ENCODE measurements at regions not wholly inside any gene's neighbourhood (a gene's known extent, or its start where the extent isn't known, plus 50 kb on each side); places are given as distances from the start of the nearest gene placed in this dataset.

- Histone ChIP-seq H3K27ac (ENCODE audit: low read depth in 2 of 2, low read length in 2 of 2) (no peak overlapping the region), H3K9ac (ENCODE audit: low read depth in 1 of 2, low read length in 2 of 2) (no peak overlapping the region), H3K4me3 (ENCODE audit: low read length in 2 of 2) (no peak overlapping the region), H3K27me3 (ENCODE audit: control insufficient read depth in 2 of 2, insufficient read depth in 2 of 2, low read length in 2 of 2) (no peaks in the 10 kb centered on the region), H3K9me3 (ENCODE audit: control insufficient read depth in 2 of 2, low read length in 2 of 2) (no peaks in the 10 kb centered on the region), H3K4me1 (ENCODE audit: control insufficient read depth in 2 of 2, insufficient read depth in 2 of 2, low read length in 2 of 2) (no peaks in the 10 kb centered on the region), H3K36me3 (ENCODE audit: control insufficient read depth in 2 of 2, insufficient read depth in 2 of 2, low read length in 2 of 2) (no peaks in the 10 kb centered on the region)
These were observed 954.5 kb upstream of the IGFBP7 start for GRCh38 chr4:58064653-58065052.

DNA sequence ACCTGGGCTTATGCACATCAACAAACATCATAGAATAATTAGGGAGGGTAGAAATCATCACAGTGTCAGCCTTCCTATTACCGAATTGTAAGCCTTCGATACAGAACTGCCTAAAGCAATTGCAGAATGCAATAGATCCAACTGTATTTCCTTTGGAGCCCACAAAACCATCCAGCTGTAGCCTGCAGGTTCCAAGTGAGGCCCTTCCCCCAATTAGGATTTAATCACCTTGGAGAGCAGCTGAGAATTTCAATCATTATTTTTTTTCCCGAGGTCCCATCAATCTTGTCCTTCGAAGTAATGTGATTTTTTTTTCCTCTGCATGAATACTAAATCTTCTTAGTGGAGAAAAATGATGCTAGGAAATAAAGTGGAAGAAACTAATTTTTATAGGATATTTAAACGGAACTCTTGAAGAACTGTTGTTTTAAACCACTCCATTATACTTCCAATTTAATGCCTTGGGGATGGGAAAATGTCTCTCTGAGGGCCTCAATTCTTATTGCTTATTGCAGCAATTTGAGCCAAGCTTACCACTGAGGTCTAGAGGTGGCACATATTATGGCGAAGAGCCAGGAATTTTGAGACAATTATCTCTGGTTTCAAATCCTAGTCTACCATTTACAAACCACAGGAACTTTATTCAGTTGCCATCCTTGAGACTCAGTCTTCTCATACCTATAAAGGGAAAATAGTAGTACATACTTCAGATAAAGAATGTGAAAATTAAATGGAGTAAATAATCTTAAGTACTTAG is 953.4 kb upstream of the IGFBP7 start:
- Histone ChIP-seq H3K4me3 (ENCODE audit: low read length in 2 of 2) (no peak overlapping the region), H3K27me3 (ENCODE audit: control insufficient read depth in 2 of 2, insufficient read depth in 2 of 2, low read length in 2 of 2) (no peaks in the 10 kb centered on the region), H3K9me3 (ENCODE audit: control insufficient read depth in 2 of 2, low read length in 2 of 2) (no peaks in the 10 kb centered on the region), H3K9ac (ENCODE audit: low read depth in 1 of 2, low read length in 2 of 2) (no peak overlapping the region), H3K27ac (ENCODE audit: low read depth in 2 of 2, low read length in 2 of 2) (no peak overlapping the region), H3K36me3 (ENCODE audit: control insufficient read depth in 2 of 2, insufficient read depth in 2 of 2, low read length in 2 of 2) (no peaks in the 10 kb centered on the region), H3K4me1 (ENCODE audit: control insufficient read depth in 2 of 2, insufficient read depth in 2 of 2, low read length in 2 of 2) (no peaks in the 10 kb centered on the region)

DNA sequence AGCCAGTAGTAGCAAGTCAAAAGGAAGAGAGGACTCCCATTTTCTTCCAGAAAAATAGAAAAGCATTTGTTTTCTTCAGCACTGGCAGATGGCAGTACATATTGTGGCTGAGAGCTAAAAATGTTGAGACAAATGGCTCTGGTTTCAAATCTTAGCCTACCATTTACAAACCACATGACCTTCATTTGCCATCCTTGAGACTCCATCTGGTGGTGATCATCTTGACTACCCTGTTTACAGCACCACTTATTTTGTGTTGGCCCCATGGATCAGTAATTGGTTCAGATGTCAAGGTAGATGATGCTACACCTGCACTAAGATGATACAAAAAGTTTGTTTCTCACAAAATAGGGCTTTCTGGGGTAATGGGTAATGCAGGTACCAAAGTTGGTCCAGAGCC is 951.8 kb upstream of the IGFBP7 start:
- Histone ChIP-seq H3K4me1 (ENCODE audit: control insufficient read depth in 2 of 2, insufficient read depth in 2 of 2, low read length in 2 of 2) (no peaks in the 10 kb centered on the region), H3K4me3 (ENCODE audit: low read length in 2 of 2) (no peak overlapping the region), H3K27ac (ENCODE audit: low read depth in 2 of 2, low read length in 2 of 2) (no peak overlapping the region), H3K9me3 (ENCODE audit: control insufficient read depth in 2 of 2, low read length in 2 of 2) (no peaks in the 10 kb centered on the region), H3K36me3 (ENCODE audit: control insufficient read depth in 2 of 2, insufficient read depth in 2 of 2, low read length in 2 of 2) (no peaks in the 10 kb centered on the region), H3K9ac (ENCODE audit: low read depth in 1 of 2, low read length in 2 of 2) (no peak overlapping the region), H3K27me3 (ENCODE audit: control insufficient read depth in 2 of 2, insufficient read depth in 2 of 2, low read length in 2 of 2) (no peaks in the 10 kb centered on the region)

- H3K4me1 ChIP-seq (ENCODE audit: control insufficient read depth in 2 of 2, insufficient read depth in 2 of 2, low read length in 2 of 2), result no peaks in the 10 kb centered on the region
- H3K9me3 ChIP-seq (ENCODE audit: control insufficient read depth in 2 of 2, low read length in 2 of 2), result no peaks in the 10 kb centered on the region
- no peak overlapping the region for H3K9ac ChIP-seq (ENCODE audit: low read depth in 1 of 2, low read length in 2 of 2)
- no peaks in the 10 kb centered on the region for H3K27me3 ChIP-seq (ENCODE audit: control insufficient read depth in 2 of 2, insufficient read depth in 2 of 2, low read length in 2 of 2)
- no peak overlapping the region for H3K27ac ChIP-seq (ENCODE audit: low read depth in 2 of 2, low read length in 2 of 2)
- H3K4me3 ChIP-seq (ENCODE audit: low read length in 2 of 2), result no peak overlapping the region
- H3K36me3 ChIP-seq (ENCODE audit: control insufficient read depth in 2 of 2, insufficient read depth in 2 of 2, low read length in 2 of 2), result no peaks in the 10 kb centered on the region
These were observed 940.3 kb upstream of the IGFBP7 start for GRCh38 chr4:58050439-58050838.

GRCh38 chr4:58048491-58048890 is 938.3 kb upstream of the IGFBP7 start:
- H3K9me3 ChIP-seq (ENCODE audit: control insufficient read depth in 2 of 2, low read length in 2 of 2), result no peaks in the 10 kb centered on the region

DNA sequence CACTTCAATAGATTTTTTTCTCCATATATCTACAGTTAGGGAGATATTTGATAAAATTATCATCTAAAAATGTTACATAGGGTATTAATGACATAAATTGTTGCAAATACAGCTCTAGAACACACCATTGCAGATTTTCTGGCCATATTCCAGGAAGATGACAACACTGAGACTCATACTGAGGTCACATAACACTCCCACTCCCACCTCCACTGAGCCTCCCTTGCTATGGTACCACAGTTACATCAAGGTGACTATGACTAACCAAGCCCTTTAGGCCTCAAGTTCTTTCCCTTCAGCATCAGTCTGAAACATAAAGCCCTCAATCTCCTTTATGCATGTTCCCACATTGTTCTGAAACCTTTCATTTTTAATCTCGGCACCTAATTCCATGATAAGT is 932.0 kb upstream of the IGFBP7 start:
- no peak overlapping the region for H3K9ac ChIP-seq (ENCODE audit: low read depth in 1 of 2, low read length in 2 of 2)
- no peaks in the 10 kb centered on the region for H3K27me3 ChIP-seq (ENCODE audit: control insufficient read depth in 2 of 2, insufficient read depth in 2 of 2, low read length in 2 of 2)
- H3K27ac ChIP-seq (ENCODE audit: low read depth in 2 of 2, low read length in 2 of 2), result no peak overlapping the region
- H3K9me3 ChIP-seq (ENCODE audit: control insufficient read depth in 2 of 2, low read length in 2 of 2), result no peaks in the 10 kb centered on the region
- H3K36me3 ChIP-seq (ENCODE audit: control insufficient read depth in 2 of 2, insufficient read depth in 2 of 2, low read length in 2 of 2), result no peaks in the 10 kb centered on the region
- no peaks in the 10 kb centered on the region for H3K4me1 ChIP-seq (ENCODE audit: control insufficient read depth in 2 of 2, insufficient read depth in 2 of 2, low read length in 2 of 2)
- H3K4me3 ChIP-seq (ENCODE audit: low read length in 2 of 2), result no peak overlapping the region

More at GRCh38 chr4:58048491-58048890, 938.3 kb upstream of the IGFBP7 start:
- H3K4me3 ChIP-seq (ENCODE audit: low read length in 2 of 2), result no peak overlapping the region
- no peak overlapping the region for H3K27ac ChIP-seq (ENCODE audit: low read depth in 2 of 2, low read length in 2 of 2)
- H3K27me3 ChIP-seq (ENCODE audit: control insufficient read depth in 2 of 2, insufficient read depth in 2 of 2, low read length in 2 of 2), result no peaks in the 10 kb centered on the region
- H3K4me1 ChIP-seq (ENCODE audit: control insufficient read depth in 2 of 2, insufficient read depth in 2 of 2, low read length in 2 of 2), result no peaks in the 10 kb centered on the region
- H3K36me3 ChIP-seq (ENCODE audit: control insufficient read depth in 2 of 2, insufficient read depth in 2 of 2, low read length in 2 of 2), result no peaks in the 10 kb centered on the region
- no peak overlapping the region for H3K9ac ChIP-seq (ENCODE audit: low read depth in 1 of 2, low read length in 2 of 2)

- Histone ChIP-seq H3K36me3 (ENCODE audit: control insufficient read depth in 2 of 2, insufficient read depth in 2 of 2, low read length in 2 of 2) (no peaks in the 10 kb centered on the region), H3K4me1 (ENCODE audit: control insufficient read depth in 2 of 2, insufficient read depth in 2 of 2, low read length in 2 of 2) (no peaks in the 10 kb centered on the region), H3K27ac (ENCODE audit: low read depth in 2 of 2, low read length in 2 of 2) (no peak overlapping the region), H3K27me3 (ENCODE audit: control insufficient read depth in 2 of 2, insufficient read depth in 2 of 2, low read length in 2 of 2) (no peaks in the 10 kb centered on the region), H3K9ac (ENCODE audit: low read depth in 1 of 2, low read length in 2 of 2) (no peak overlapping the region), H3K9me3 (ENCODE audit: control insufficient read depth in 2 of 2, low read length in 2 of 2) (no peaks in the 10 kb centered on the region), H3K4me3 (ENCODE audit: low read length in 2 of 2) (no peak overlapping the region)
These were observed 883.8 kb upstream of the IGFBP7 start for GRCh38 chr4:57993944-57994343.

GRCh38 chr4:57989430-57989829 is 879.2 kb upstream of the IGFBP7 start:
- H3K4me1 ChIP-seq (ENCODE audit: control insufficient read depth in 2 of 2, insufficient read depth in 2 of 2, low read length in 2 of 2), result no peaks in the 10 kb centered on the region
- no peaks in the 10 kb centered on the region for H3K9me3 ChIP-seq (ENCODE audit: control insufficient read depth in 2 of 2, low read length in 2 of 2)
- no peaks in the 10 kb centered on the region for H3K27me3 ChIP-seq (ENCODE audit: control insufficient read depth in 2 of 2, insufficient read depth in 2 of 2, low read length in 2 of 2)
- H3K4me3 ChIP-seq (ENCODE audit: low read length in 2 of 2), result no peak overlapping the region
- no peaks in the 10 kb centered on the region for H3K36me3 ChIP-seq (ENCODE audit: control insufficient read depth in 2 of 2, insufficient read depth in 2 of 2, low read length in 2 of 2)
- H3K27ac ChIP-seq (ENCODE audit: low read depth in 2 of 2, low read length in 2 of 2), result no peak overlapping the region
- no peak overlapping the region for H3K9ac ChIP-seq (ENCODE audit: low read depth in 1 of 2, low read length in 2 of 2)

DNA sequence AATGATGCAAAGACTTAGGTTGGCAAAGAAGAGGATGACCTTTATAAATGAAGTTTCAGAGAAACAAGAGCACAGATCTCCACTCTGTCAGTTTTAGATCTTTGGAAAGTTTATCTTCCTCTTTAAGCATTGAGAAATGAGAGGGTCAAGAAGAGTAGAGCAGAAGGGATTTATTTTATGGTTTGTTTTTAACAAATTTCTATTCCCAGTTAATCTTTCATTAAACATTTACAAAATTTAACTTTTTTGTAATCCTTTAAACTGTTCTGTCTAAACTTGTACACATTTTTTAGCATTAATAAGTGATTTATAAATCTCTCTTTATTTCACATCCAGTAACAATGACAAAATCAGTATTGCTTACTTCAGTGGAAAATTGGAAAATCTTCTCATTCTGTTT is 875.0 kb upstream of the IGFBP7 start:
- Histone ChIP-seq H3K4me1 (ENCODE audit: control insufficient read depth in 2 of 2, insufficient read depth in 2 of 2, low read length in 2 of 2) (no peaks in the 10 kb centered on the region), H3K4me3 (ENCODE audit: low read length in 2 of 2) (no peak overlapping the region), H3K27me3 (ENCODE audit: control insufficient read depth in 2 of 2, insufficient read depth in 2 of 2, low read length in 2 of 2) (no peaks in the 10 kb centered on the region), H3K27ac (ENCODE audit: low read depth in 2 of 2, low read length in 2 of 2) (no peak overlapping the region), H3K9ac (ENCODE audit: low read depth in 1 of 2, low read length in 2 of 2) (no peak overlapping the region), H3K36me3 (ENCODE audit: control insufficient read depth in 2 of 2, insufficient read depth in 2 of 2, low read length in 2 of 2) (no peaks in the 10 kb centered on the region), H3K9me3 (ENCODE audit: control insufficient read depth in 2 of 2, low read length in 2 of 2) (no peaks in the 10 kb centered on the region)

- Histone ChIP-seq H3K9ac (ENCODE audit: low read depth in 1 of 2, low read length in 2 of 2) (no peak overlapping the region), H3K27me3 (ENCODE audit: control insufficient read depth in 2 of 2, insufficient read depth in 2 of 2, low read length in 2 of 2) (no peaks in the 10 kb centered on the region), H3K4me1 (ENCODE audit: control insufficient read depth in 2 of 2, insufficient read depth in 2 of 2, low read length in 2 of 2) (no peaks in the 10 kb centered on the region), H3K27ac (ENCODE audit: low read depth in 2 of 2, low read length in 2 of 2) (no peak overlapping the region), H3K36me3 (ENCODE audit: control insufficient read depth in 2 of 2, insufficient read depth in 2 of 2, low read length in 2 of 2) (no peaks in the 10 kb centered on the region), H3K9me3 (ENCODE audit: control insufficient read depth in 2 of 2, low read length in 2 of 2) (no peaks in the 10 kb centered on the region), H3K4me3 (ENCODE audit: low read length in 2 of 2) (no peak overlapping the region)
These were observed 870.9 kb upstream of the IGFBP7 start for GRCh38 chr4:57981123-57981522.

Data from mucosa of rectum (tissue), 2 donors.